ENCODE measurements at regions not wholly inside any gene's neighbourhood (a gene's known extent, or its start where the extent isn't known, plus 50 kb on each side); places are given as distances from the start of the nearest gene placed in this dataset.

DNA sequence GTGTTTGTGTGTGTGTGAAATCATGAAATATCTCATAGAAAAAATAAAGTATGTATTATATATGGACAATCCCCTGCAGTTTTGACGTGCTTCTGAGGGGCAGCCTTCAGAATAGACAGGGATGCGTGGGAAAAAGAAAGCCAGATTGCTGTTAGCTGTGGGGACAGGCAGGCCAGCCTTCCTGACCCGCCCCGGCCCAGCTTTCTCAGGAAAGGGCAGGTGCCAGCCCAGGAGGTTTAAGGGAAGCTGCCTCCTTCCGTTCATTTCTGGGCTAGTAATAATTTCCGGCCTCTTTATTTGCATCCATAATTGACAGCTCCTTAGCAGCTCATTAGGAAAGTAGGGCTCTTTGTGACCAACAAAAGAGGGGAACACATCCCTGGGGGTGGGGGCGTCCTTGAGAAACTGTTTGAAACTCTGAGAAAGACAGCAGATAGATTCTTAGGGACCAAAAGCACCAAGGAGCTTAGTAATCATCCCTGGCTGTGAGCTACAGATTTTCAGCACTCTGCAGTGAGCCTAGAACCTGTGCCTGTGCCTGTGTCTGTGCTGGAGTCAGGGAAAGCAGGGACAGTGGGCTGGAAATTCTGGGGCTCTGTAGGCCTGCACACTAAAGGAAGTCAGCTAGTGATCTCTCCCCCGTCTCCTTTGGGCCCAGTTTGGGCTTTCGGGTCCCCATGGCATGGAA, 632.9 kb upstream of the CADM1 start:
- Histone ChIP-seq H3K27ac (no peak overlapping the region), H3K36me3 (ENCODE audit: low read depth) (no peaks in the 10 kb centered on the region), H3F3A (ENCODE audit: insufficient read depth) (no peaks in the 10 kb centered on the region), H3K9me2 (ENCODE audit: insufficient read depth) (no peaks in the 10 kb centered on the region), H4K20me1 (ENCODE audit: insufficient read depth) (no peaks in the 10 kb centered on the region), H3K9me3 (ENCODE audit: low read depth) (no peaks in the 10 kb centered on the region), H3K79me2 (ENCODE audit: insufficient read depth) (no peaks in the 10 kb centered on the region), H2AFZ (no peak overlapping the region), H3K27me3 (replicated peaks; ENCODE audit: insufficient read depth) (no peaks in the 10 kb centered on the region), H3K4me2 (ENCODE audit: unreplicated experiment) (no peak overlapping the region), H3K4me3 (no peak overlapping the region), H3K9ac (no peak overlapping the region), H3K4me1 (ENCODE audit: insufficient read depth) (no peaks in the 10 kb centered on the region)
- TF ChIP-seq EZH2phosphoT487 (IDR thresholded peaks at IDR 0.05; ENCODE audit: insufficient read depth, low read depth): no peak
- no peak for TF ChIP-seq EZH2 (IDR thresholded peaks at IDR 0.05; ENCODE audit: insufficient read depth, poor library complexity, severe bottlenecking)
- 12 to 17% methylated on average over 9 of the region's 9 CpGs for WGBS, 2 experiments (ENCODE audit: low coverage in 1 of 2, low lambda C conversion rate in 2 of 2, missing lambda C conversion rate in 2 of 2)
- DNase-seq: no peak
- in situ Hi-C loops (cut with MboI): no loop called here

DNA sequence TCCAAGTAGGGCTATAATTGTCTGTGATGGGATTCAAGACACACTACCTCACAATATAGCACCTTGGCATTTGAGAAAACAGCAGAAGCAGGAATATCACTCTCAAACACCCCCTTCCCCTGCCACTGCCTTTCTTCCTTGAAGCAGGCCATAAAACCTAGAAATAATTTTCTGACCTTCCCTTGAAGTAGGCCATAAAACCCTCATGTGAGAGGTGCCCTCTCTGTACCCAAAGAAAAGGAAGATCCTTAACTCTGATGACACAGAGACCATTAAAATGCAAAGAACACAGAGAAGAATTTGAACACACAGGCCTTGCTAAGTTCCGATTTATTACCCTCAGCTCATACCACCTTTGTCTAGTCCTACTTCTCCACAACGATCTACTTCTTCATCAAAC, 631.7 kb upstream of the CADM1 start:
- Histone ChIP-seq H3K36me3 (ENCODE audit: low read depth) (no peaks in the 10 kb centered on the region), H3K27ac (no peak overlapping the region), H3K4me2 (ENCODE audit: unreplicated experiment) (no peak overlapping the region), H3K4me3 (no peak overlapping the region), H4K20me1 (ENCODE audit: insufficient read depth) (no peaks in the 10 kb centered on the region), H3F3A (ENCODE audit: insufficient read depth) (no peaks in the 10 kb centered on the region), H3K79me2 (ENCODE audit: insufficient read depth) (no peaks in the 10 kb centered on the region), H3K9me3 (ENCODE audit: low read depth) (no peaks in the 10 kb centered on the region), H3K4me1 (ENCODE audit: insufficient read depth) (no peaks in the 10 kb centered on the region), H2AFZ (no peak overlapping the region), H3K9me2 (ENCODE audit: insufficient read depth) (no peaks in the 10 kb centered on the region), H3K27me3 (replicated peaks; ENCODE audit: insufficient read depth) (no peaks in the 10 kb centered on the region), H3K9ac (no peak overlapping the region)
- TF ChIP-seq EZH2 (IDR thresholded peaks at IDR 0.05; ENCODE audit: insufficient read depth, poor library complexity, severe bottlenecking) (no peak), EZH2phosphoT487 (IDR thresholded peaks at IDR 0.05; ENCODE audit: insufficient read depth, low read depth) (no peak)
- no peak for DNase-seq
- in situ Hi-C loops (cut with MboI): no loop called here
- 22 to 31% methylated on average over 2 of the region's 2 CpGs for WGBS, 2 experiments (ENCODE audit: low coverage in 1 of 2, low lambda C conversion rate in 2 of 2, missing lambda C conversion rate in 2 of 2)

DNA sequence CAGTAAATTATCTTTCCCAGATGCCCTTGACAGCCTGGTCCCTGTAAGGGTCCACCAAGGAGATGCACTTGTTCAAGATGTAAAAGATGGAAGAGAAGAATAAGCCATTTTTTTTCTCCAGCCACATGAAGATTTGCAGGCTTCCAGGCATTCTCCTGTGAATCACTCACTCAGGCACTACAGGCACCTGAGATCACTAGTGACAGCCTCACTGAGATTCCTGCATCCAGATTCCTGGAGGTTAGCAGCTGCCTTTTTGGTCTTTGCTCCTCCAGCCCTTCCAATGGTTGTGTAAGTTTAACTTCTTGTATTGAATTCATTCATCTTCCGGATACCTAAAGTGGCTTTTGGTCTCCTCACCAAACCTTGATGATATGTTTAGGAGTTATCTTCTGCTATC, 630.2 kb upstream of the CADM1 start:
- Histone ChIP-seq H3K4me2 (ENCODE audit: unreplicated experiment) (no peak overlapping the region), H3K27me3 (replicated peaks; ENCODE audit: insufficient read depth) (no peaks in the 10 kb centered on the region), H3K4me3 (no peak overlapping the region), H3K4me1 (ENCODE audit: insufficient read depth) (no peaks in the 10 kb centered on the region), H3K79me2 (ENCODE audit: insufficient read depth) (no peaks in the 10 kb centered on the region), H4K20me1 (ENCODE audit: insufficient read depth) (no peaks in the 10 kb centered on the region), H3K9me2 (ENCODE audit: insufficient read depth) (no peaks in the 10 kb centered on the region), H3K36me3 (ENCODE audit: low read depth) (no peaks in the 10 kb centered on the region), H3K9me3 (ENCODE audit: low read depth) (no peaks in the 10 kb centered on the region), H3K9ac (no peak overlapping the region), H3F3A (ENCODE audit: insufficient read depth) (no peaks in the 10 kb centered on the region), H3K27ac (no peak overlapping the region), H2AFZ (no peak overlapping the region)
- WGBS, 2 experiments (ENCODE audit: low coverage in 1 of 2, low lambda C conversion rate in 2 of 2, missing lambda C conversion rate in 2 of 2): 50 to 57% methylated on average over 1 of the region's 1 CpG
- TF ChIP-seq EZH2 (IDR thresholded peaks at IDR 0.05; ENCODE audit: insufficient read depth, poor library complexity, severe bottlenecking): no peak
- no peak for TF ChIP-seq EZH2phosphoT487 (IDR thresholded peaks at IDR 0.05; ENCODE audit: insufficient read depth, low read depth)
- no peak for DNase-seq
- in situ Hi-C loops (cut with MboI): no loop called here

DNA sequence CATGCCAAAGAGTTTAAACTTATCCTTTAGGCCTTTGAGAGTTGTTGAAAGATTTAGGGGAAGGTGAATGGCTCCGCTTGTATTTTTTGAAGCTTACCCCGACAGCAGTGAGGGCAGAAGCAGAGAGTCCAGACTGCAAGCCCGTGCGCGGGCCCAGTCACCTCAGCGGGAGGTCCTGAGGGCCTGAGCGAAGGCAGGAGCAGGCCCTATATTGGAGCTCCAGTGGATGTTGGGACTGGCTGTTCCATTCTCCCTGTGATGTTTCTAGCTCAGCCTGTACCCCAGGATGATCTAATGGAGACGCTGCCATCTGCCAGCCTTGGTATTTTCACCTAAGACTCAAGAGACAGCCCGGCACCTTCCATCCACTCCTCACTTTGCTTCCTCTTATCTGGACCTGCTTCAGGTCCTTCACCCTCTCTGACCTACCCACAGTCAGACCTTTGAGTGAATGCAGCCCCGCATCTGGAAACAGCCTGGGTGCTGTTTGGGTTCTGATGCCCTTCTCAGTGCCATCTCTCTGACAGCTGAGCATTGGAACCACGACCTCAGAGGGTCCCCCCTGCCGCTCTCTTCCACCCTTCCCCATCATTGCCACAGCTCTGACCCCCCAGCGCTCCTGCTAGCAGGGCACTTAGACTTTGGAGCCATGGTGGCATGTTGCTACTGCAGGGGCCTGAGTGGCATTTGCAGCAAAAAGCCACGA, 628.2 kb upstream of the CADM1 start:
- H3K4me2 ChIP-seq (ENCODE audit: unreplicated experiment): no peak overlapping the region
- H4K20me1 ChIP-seq (ENCODE audit: insufficient read depth): no peaks in the 10 kb centered on the region
- no peak overlapping the region for H3K9ac ChIP-seq
- H3K9me2 ChIP-seq (ENCODE audit: insufficient read depth): no peaks in the 10 kb centered on the region
- DNase-seq: no peak
- no peaks in the 10 kb centered on the region for H3K79me2 ChIP-seq (ENCODE audit: insufficient read depth)
- no peak for TF ChIP-seq EZH2phosphoT487 (IDR thresholded peaks at IDR 0.05; ENCODE audit: insufficient read depth, low read depth)
- no peak for TF ChIP-seq EZH2 (IDR thresholded peaks at IDR 0.05; ENCODE audit: insufficient read depth, poor library complexity, severe bottlenecking)
- no peak overlapping the region for H3K4me3 ChIP-seq
- H2AFZ ChIP-seq: no peak overlapping the region
- 28 to 31% methylated on average over 14 of the region's 14 CpGs for WGBS, 2 experiments (ENCODE audit: low coverage in 1 of 2, low lambda C conversion rate in 2 of 2, missing lambda C conversion rate in 2 of 2)
- no peaks in the 10 kb centered on the region for H3F3A ChIP-seq (ENCODE audit: insufficient read depth)
- no peak overlapping the region for H3K27ac ChIP-seq
- no peaks in the 10 kb centered on the region for H3K4me1 ChIP-seq (ENCODE audit: insufficient read depth)
- no peaks in the 10 kb centered on the region for H3K36me3 ChIP-seq (ENCODE audit: low read depth)
- no peaks in the 10 kb centered on the region for H3K9me3 ChIP-seq (ENCODE audit: low read depth)
- no peaks in the 10 kb centered on the region for H3K27me3 ChIP-seq (replicated peaks; ENCODE audit: insufficient read depth)
- in situ Hi-C loops (cut with MboI): no loop called here

Data from GM23248 (cell line).